ENCODE measurements at regions not wholly inside any gene's neighbourhood (a gene's known extent, or its start where the extent isn't known, plus 50 kb on each side); places are given as distances from the start of the nearest gene placed in this dataset.

- TF ChIP-seq CTCF (IDR thresholded peaks at IDR 0.05) (no peak), POLR2A (IDR thresholded peaks at IDR 0.05) (no peak)
Measured at GRCh38 chr9:113795811-113796392, 80.2 kb upstream of the ZNF618 start.
